Calu3 (cell line): ENCODE measurements at regions not wholly inside any gene's neighbourhood (a gene's known extent, or its start where the extent isn't known, plus 50 kb on each side); places are given as distances from the start of the nearest gene placed in this dataset.
A peak's percentile ranks its signal among the peaks of the same experiment; 100 is the strongest.

Experiments used
- BruUV-seq: library from RNA; stranded (reverse); fragments of 400-500 nt; replicated peaks from 2 replicates; lab custom pipeline; 2021; lab: Mats Ljungman, UMichigan
- CTCF ChIA-PET: fragments of 300-600 bp; sonication (Branson Sonifier 250); formaldehyde crosslinking; loops from one replicate; lab custom pipeline; 2022; ENCODE audit warnings: antibody characterized with exemption; lab: Charles Lee
- DNase-seq: peaks from one replicate; pipeline ENCODE4 v3.0.0; 2022
- H3K27ac Mint-ChIP-seq: one replicate; pipeline ENCODE4 v1.8.0; 2022; ENCODE audit warnings: mixed read lengths; ENCODE audit not compliant: unreplicated experiment
- H3K27me3 Mint-ChIP-seq: one replicate; pipeline ENCODE4 v1.8.0; 2022; ENCODE audit warnings: mixed read lengths; ENCODE audit not compliant: unreplicated experiment
- H3K36me3 Mint-ChIP-seq: one replicate; pipeline ENCODE4 v1.8.0; 2022; ENCODE audit warnings: mild to moderate bottlenecking, moderate library complexity, mixed read lengths; ENCODE audit not compliant: insufficient read depth, unreplicated experiment
- H3K4me1 Mint-ChIP-seq: one replicate; pipeline ENCODE4 v1.8.0; 2022; ENCODE audit warnings: mild to moderate bottlenecking, low read depth, mixed read lengths; ENCODE audit not compliant: unreplicated experiment
- H3K4me3 Mint-ChIP-seq: one replicate; pipeline ENCODE4 v1.8.0; 2022; ENCODE audit warnings: mild to moderate bottlenecking, low read depth, moderate library complexity, mixed read lengths; ENCODE audit not compliant: unreplicated experiment
- H3K9me3 Mint-ChIP-seq: one replicate; pipeline ENCODE4 v1.8.0; 2022; ENCODE audit warnings: low read depth, mixed read lengths; ENCODE audit not compliant: unreplicated experiment
- CTCF ChIP-seq: fragments of 200-600 bp; IDR thresholded peaks from one replicate; pipeline ENCODE4 v1.8.0; 2022; ENCODE audit warnings: antibody characterized with exemption; ENCODE audit not compliant: unreplicated experiment
- intact Hi-C: fragments of 100-400 bp; cut with micrococcal nuclease; formaldehyde crosslinking; loops from one replicate; pipeline ENCODE4 v1.10.0; 2022; ENCODE audit not compliant: unreplicated experiment

DNA sequence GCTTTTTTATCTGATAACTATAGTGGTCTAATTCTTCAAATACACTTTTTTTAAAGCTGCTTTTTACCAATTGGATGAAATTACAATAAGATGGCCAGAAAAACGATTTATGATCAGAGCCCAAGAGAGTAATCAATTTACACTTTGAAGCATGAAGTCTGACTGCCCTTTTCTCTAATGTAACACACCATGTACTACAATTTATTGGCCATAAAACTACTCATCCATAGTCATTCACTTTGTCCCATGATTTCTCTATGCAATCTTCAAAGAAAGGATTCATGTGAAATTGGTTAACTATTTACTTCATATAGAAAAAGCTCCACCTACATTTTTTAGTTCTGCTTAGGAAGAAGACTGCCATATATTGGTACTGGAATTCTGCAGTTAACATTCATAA, 73.6 kb upstream of the CAST start:
- CTCF ChIA-PET = no interaction called here
- Mint-ChIP-seq H3K9me3 (no peaks in the 10 kb centered on the region), H3K27ac (no peak overlapping the region), H3K27me3 (peaks cover 22% of the 10 kb centered on the region), H3K36me3 (no peaks in the 10 kb centered on the region), H3K4me1 (peaks cover 8% of the 10 kb centered on the region), H3K4me3 (no peak overlapping the region)
- no TSS peak for BruUV-seq
- intact Hi-C loops = no loop called here
- TF ChIP-seq CTCF = no peak
- no peak for DNase-seq

- Mint-ChIP-seq H3K4me3 (no peak overlapping the region), H3K27ac (no peak overlapping the region), H3K4me1 (peaks cover 8% of the 10 kb centered on the region), H3K36me3 (no peaks in the 10 kb centered on the region), H3K9me3 (no peaks in the 10 kb centered on the region), H3K27me3 (peaks cover 1% of the 10 kb centered on the region)
- TF ChIP-seq CTCF = no peak
- BruUV-seq = no TSS peak
- no peak for DNase-seq
- intact Hi-C loops = no loop called here
- CTCF ChIA-PET = interaction anchor here (0.6 kb wide), 2 partner anchors 22 to 74 kb away, joined by 3 read pairs; no protein-coding TSS in a partner anchor
Observed at GRCh38 chr5:96590796-96591195, 71.4 kb upstream of the CAST start.

DNA sequence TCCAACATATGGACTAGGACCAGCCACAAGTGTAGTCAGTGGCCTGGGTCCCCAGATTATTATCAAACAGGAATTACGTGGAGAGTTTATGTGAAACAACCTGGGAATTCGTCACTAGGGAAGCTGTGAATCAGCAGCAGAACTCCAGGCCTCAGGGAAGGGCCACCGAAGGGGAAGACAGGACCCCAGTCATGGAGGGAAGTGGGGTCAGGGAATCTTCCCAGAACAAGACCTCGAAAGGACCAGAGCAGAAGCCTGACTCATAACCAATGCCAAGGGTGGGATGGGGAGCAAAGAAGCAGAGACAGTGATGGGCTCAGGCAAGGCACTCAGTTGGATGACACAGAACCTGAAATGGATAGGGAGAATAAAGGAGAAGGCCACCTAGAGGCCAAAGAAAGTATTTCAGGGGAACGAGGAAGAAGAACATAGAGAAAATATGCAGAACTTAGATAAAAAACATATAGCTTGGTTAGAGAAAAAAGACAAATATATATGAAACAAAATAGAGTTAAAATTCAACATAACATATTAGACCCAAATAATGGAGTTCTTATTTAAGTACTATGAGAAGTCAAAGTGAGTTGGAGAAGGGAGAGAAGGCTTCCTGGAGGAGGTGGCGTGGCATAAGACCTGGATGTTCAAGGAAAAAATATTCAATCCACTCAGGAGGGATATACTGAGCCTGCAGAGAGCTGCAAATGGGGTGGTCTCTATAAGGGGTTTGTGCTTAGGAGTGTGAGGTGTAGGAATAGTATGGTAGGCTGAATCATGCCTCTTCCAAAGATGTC, 66.7 kb upstream of the CAST start:
- intact Hi-C loops = no loop called here
- no peak overlapping the region for H3K4me3 Mint-ChIP-seq
- no TSS peak for BruUV-seq

DNA sequence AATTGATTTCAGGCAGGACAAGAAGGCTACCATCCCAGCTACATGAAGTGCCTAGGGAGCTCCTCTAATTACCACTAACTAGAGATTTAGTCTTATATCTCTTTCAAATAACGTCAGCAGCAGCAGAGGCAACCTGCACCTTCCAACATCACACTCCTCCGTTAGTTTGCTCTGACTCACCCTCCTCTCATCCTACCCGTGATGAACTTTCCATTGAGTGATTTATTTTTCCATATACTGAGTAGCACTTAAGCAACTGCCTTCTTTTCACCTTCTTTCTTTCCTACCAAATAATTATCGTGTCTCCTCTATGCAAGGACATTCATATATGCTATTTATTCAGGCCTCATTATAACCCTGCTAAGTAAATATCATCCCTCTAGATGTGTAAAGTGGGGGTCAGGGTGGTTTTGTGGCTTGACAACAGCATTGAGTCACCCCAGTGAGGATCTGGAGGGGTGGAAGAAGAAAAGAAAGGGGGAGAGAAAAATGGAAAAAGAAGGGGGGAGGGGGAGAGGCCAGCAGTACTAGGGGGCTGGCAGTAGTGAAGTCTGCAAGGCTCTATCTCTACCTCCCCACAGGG, 64.6 kb upstream of the CAST start:
- TF ChIP-seq CTCF = no peak
- no peaks in the 10 kb centered on the region for H3K9me3 Mint-ChIP-seq
- no peak overlapping the region for H3K4me3 Mint-ChIP-seq
- H3K36me3 Mint-ChIP-seq = no peaks in the 10 kb centered on the region
- no peak overlapping the region for H3K27ac Mint-ChIP-seq
- CTCF ChIA-PET = no interaction called here
- DNase-seq = no peak
- peaks cover 14% of the 10 kb centered on the region for H3K27me3 Mint-ChIP-seq
- no peaks in the 10 kb centered on the region for H3K4me1 Mint-ChIP-seq
- intact Hi-C loops = no loop called here
- no TSS peak for BruUV-seq

More for the DNA sequence above, 66.7 kb upstream of the CAST start:
- H3K4me1 Mint-ChIP-seq = peaks cover 8% of the 10 kb centered on the region
- no peaks in the 10 kb centered on the region for H3K9me3 Mint-ChIP-seq
- DNase-seq = peak; percentile 38
- CTCF ChIA-PET = interaction anchor here (1.1 kb wide), 1 partner anchor 72 kb away, joined by 3 read pairs; no protein-coding TSS in a partner anchor
- H3K27ac Mint-ChIP-seq = no peak overlapping the region
- peaks cover 3% of the 10 kb centered on the region for H3K27me3 Mint-ChIP-seq
- no peaks in the 10 kb centered on the region for H3K36me3 Mint-ChIP-seq
- TF ChIP-seq CTCF = peak; percentile 59
